HCT116 (cell line): ENCODE measurements at regions not wholly inside any gene's neighbourhood (a gene's known extent, or its start where the extent isn't known, plus 50 kb on each side); places are given as distances from the start of the nearest gene placed in this dataset.

ENCODE experiments used
- EZH2 ChIP-seq: fragments of 200-600 bp; sonication (generic); IDR thresholded peaks from 2 replicates; pipeline ENCODE4 v1.6.1; 2017; ENCODE audit warnings: antibody characterized with exemption, mixed run types
- EZH2phosphoT487 ChIP-seq: fragments of 200-600 bp; IDR thresholded peaks from 2 replicates; pipeline ENCODE4 v1.6.1; 2018; ENCODE audit warnings: antibody characterized with exemption, borderline replicate concordance
- JUND ChIP-seq: IDR thresholded peaks from 2 replicates; pipeline ENCODE4 v1.6.1; 2012
- POLR2A ChIP-seq: IDR thresholded peaks from 2 replicates; pipeline ENCODE4 v1.7.0; 2011; ENCODE audit warnings: borderline replicate concordance; ENCODE audit not compliant: insufficient read depth, insufficient read length; ENCODE audit errors: extremely low read depth
- POLR2AphosphoS5 ChIP-seq: IDR thresholded peaks from 2 replicates; pipeline ENCODE4 v1.6.1; 2011; ENCODE audit warnings: mild to moderate bottlenecking, low read depth, low read length, moderate library complexity
- SIN3A ChIP-seq: IDR thresholded peaks from 2 replicates; pipeline ENCODE4 v1.6.1; 2012; ENCODE audit warnings: low read depth
- SP1 ChIP-seq: IDR thresholded peaks from 2 replicates; pipeline ENCODE4 v1.6.1; 2012; ENCODE audit warnings: low read depth
- TCF7L2 ChIP-seq: IDR thresholded peaks from 2 replicates; pipeline ENCODE4 v1.7.0; 2011; ENCODE audit warnings: borderline replicate concordance, inconsistent platforms; ENCODE audit not compliant: insufficient read depth, insufficient read length; ENCODE audit errors: extremely low read depth
- TF ChIP-seq, protein P1 (sequence below), 3 experiments: fragments of 200-600 bp in 1 of 3; sonication (generic) in 1 of 3; IDR thresholded peaks in 2 of 3; conservative IDR thresholded peaks in 1 of 3; 2 replicates each; pipeline ENCODE4 v1.5.1; 2012 to 2017; ENCODE audit warnings: low read depth in 2 of 3, low read length in 2 of 3, antibody characterized with exemption in 1 of 3, borderline replicate concordance in 1 of 3, control low read depth in 1 of 3, mild to moderate bottlenecking in 1 of 3, mixed read lengths in 1 of 3, mixed run types in 1 of 3, moderate library complexity in 1 of 3; ENCODE audit not compliant: insufficient read depth in 1 of 3
- TF ChIP-seq, protein P2 (sequence below): IDR thresholded peaks from 2 replicates; pipeline ENCODE4 v1.6.1; 2012; ENCODE audit warnings: low read depth

DNA sequence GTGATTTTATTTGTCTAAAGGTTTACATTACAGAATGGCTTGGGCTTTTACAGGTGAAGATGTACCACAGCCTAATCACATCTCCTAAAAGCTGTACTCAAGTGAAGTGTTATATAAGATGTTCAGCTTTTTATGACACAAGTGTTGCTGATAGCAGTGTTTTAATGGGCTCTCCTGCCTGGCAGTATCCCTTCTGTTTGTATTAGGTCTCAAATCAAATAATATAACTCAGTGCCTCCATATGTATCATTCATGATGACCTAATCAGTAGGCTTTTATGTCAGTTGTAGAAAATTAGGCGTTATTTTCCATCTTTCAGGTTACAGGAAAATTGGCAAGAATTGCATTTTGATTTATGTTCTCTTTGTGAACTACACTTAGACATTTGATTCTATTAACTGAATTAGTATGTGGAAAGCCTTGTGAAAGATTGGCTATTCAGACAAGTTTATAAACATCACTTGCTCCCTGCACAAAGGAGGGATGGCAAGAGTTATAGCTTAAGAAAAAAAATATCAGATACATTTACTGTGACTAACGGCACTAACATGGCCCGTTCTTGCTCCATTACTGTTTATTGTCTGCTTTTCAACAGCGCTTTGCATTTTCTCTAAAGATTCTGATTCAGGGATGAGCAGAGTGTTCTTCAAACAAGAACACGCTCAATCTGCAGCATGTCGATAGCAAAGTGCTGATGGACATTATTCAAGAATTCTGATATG lies 143.7 kb upstream of the DIO2 start:
- TF ChIP-seq, protein P1, sequence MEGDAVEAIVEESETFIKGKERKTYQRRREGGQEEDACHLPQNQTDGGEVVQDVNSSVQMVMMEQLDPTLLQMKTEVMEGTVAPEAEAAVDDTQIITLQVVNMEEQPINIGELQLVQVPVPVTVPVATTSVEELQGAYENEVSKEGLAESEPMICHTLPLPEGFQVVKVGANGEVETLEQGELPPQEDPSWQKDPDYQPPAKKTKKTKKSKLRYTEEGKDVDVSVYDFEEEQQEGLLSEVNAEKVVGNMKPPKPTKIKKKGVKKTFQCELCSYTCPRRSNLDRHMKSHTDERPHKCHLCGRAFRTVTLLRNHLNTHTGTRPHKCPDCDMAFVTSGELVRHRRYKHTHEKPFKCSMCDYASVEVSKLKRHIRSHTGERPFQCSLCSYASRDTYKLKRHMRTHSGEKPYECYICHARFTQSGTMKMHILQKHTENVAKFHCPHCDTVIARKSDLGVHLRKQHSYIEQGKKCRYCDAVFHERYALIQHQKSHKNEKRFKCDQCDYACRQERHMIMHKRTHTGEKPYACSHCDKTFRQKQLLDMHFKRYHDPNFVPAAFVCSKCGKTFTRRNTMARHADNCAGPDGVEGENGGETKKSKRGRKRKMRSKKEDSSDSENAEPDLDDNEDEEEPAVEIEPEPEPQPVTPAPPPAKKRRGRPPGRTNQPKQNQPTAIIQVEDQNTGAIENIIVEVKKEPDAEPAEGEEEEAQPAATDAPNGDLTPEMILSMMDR (IDR thresholded peaks at IDR 0.05 in 2 of 3, conservative IDR thresholded peaks at IDR 0.05 in 1 of 3; ENCODE audit: borderline replicate concordance in 1 of 3, insufficient read depth in 1 of 3, low read depth in 2 of 3, low read length in 2 of 3), result no peak
- TF ChIP-seq JUND, result no peak
- TF ChIP-seq SIN3A, result no peak
- TF ChIP-seq POLR2A, result no peak
- no peak for TF ChIP-seq POLR2AphosphoS5
- no peak for TF ChIP-seq TCF7L2
- no peak for TF ChIP-seq EZH2
- TF ChIP-seq, protein P2, sequence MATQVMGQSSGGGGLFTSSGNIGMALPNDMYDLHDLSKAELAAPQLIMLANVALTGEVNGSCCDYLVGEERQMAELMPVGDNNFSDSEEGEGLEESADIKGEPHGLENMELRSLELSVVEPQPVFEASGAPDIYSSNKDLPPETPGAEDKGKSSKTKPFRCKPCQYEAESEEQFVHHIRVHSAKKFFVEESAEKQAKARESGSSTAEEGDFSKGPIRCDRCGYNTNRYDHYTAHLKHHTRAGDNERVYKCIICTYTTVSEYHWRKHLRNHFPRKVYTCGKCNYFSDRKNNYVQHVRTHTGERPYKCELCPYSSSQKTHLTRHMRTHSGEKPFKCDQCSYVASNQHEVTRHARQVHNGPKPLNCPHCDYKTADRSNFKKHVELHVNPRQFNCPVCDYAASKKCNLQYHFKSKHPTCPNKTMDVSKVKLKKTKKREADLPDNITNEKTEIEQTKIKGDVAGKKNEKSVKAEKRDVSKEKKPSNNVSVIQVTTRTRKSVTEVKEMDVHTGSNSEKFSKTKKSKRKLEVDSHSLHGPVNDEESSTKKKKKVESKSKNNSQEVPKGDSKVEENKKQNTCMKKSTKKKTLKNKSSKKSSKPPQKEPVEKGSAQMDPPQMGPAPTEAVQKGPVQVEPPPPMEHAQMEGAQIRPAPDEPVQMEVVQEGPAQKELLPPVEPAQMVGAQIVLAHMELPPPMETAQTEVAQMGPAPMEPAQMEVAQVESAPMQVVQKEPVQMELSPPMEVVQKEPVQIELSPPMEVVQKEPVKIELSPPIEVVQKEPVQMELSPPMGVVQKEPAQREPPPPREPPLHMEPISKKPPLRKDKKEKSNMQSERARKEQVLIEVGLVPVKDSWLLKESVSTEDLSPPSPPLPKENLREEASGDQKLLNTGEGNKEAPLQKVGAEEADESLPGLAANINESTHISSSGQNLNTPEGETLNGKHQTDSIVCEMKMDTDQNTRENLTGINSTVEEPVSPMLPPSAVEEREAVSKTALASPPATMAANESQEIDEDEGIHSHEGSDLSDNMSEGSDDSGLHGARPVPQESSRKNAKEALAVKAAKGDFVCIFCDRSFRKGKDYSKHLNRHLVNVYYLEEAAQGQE, result no peak
- TF ChIP-seq EZH2phosphoT487, result no peak
- no peak for TF ChIP-seq SP1
